Breast epithelium (tissue), 3 donors: ENCODE measurements at regions not wholly inside any gene's neighbourhood (a gene's known extent, or its start where the extent isn't known, plus 50 kb on each side); places are given as distances from the start of the nearest gene placed in this dataset.

Experiments
- CTCF ChIP-seq, 3 donors: fragments of 450-650 bp; IDR thresholded peaks; one replicate each; pipeline ENCODE4 v1.5.1; 2016 to 2017; ENCODE audit warnings: antibody characterized with exemption in 3 of 3, mild to moderate bottlenecking in 3 of 3, moderate library complexity in 3 of 3
- POLR2A ChIP-seq: fragments of 450-650 bp; IDR thresholded peaks from one replicate; pipeline ENCODE4 v1.6.1; 2016; ENCODE audit warnings: antibody characterized with exemption, mild to moderate bottlenecking, moderate library complexity

- no peak for TF ChIP-seq CTCF (IDR thresholded peaks at IDR 0.05)
- TF ChIP-seq POLR2A: no peak
Measured at GRCh38 chr9:94504358-94504757, 50.5 kb upstream of the PCAT7 start.
